Breast epithelium (tissue), 3 donors: ENCODE measurements at regions not wholly inside any gene's neighbourhood (a gene's known extent, or its start where the extent isn't known, plus 50 kb on each side); places are given as distances from the start of the nearest gene placed in this dataset.

ENCODE experiments used
- CTCF ChIP-seq, 3 donors: fragments of 450-650 bp; IDR thresholded peaks; one replicate each; pipeline ENCODE4 v1.5.1; 2016 to 2017; ENCODE audit warnings: antibody characterized with exemption in 3 of 3, mild to moderate bottlenecking in 3 of 3, moderate library complexity in 3 of 3
- POLR2A ChIP-seq: fragments of 450-650 bp; IDR thresholded peaks from one replicate; pipeline ENCODE4 v1.6.1; 2016; ENCODE audit warnings: antibody characterized with exemption, mild to moderate bottlenecking, moderate library complexity
- POLR2AphosphoS5 ChIP-seq, 3 donors: sonication (generic); formaldehyde crosslinking; IDR thresholded peaks; one replicate each; pipeline ENCODE4 v1.6.1; 2017; ENCODE audit warnings: antibody characterized with exemption in 3 of 3

GRCh38 chr16:59373632-59374031, 639.5 kb upstream of the GOT2 start:
- TF ChIP-seq CTCF (IDR thresholded peaks at IDR 0.05) (no peak), POLR2A (no peak), POLR2AphosphoS5 (IDR thresholded peaks at IDR 0.05) (no peak)
